GM23338 (cell line): ENCODE measurements at regions not wholly inside any gene's neighbourhood (a gene's known extent, or its start where the extent isn't known, plus 50 kb on each side); places are given as distances from the start of the nearest gene placed in this dataset.

Experiments
- ATAC-seq: fragments of 200-7000 bp; cut with Tn5 transposase; 3 replicates; pipeline ENCODE4 v1.9.1; 2020
- DNase-seq: peaks from one replicate; pipeline ENCODE4 v3.0.0-alpha.2; 2015; ENCODE audit warnings: low spot score
- H2AFZ ChIP-seq: fragments of 200-600 bp; sonication (generic); 2 replicates; pipeline ENCODE4 v1.8.0; 2016; ENCODE audit warnings: antibody characterized with exemption, mild to moderate bottlenecking, moderate library complexity
- H3F3A ChIP-seq: fragments of 200-600 bp; sonication (generic); replicated peaks from 2 replicates; pipeline ENCODE4 v1.8.0; 2017; ENCODE audit warnings: antibody characterized with exemption, mixed run types, low read depth
- H3K27ac ChIP-seq: fragments of 200-600 bp; sonication (generic); 2 replicates; pipeline ENCODE4 v1.6.1; 2016; ENCODE audit warnings: low read depth
- H3K27me3 ChIP-seq: fragments of 200-600 bp; sonication (generic); 2 replicates; pipeline ENCODE4 v1.8.0; 2016; ENCODE audit warnings: mild to moderate bottlenecking, mixed run types, moderate library complexity; ENCODE audit not compliant: insufficient read depth
- H3K36me3 ChIP-seq: fragments of 200-600 bp; sonication (generic); 2 replicates; pipeline ENCODE4 v1.8.0; 2016; ENCODE audit warnings: mild to moderate bottlenecking; ENCODE audit not compliant: insufficient read depth
- H3K4me1 ChIP-seq: fragments of 200-600 bp; sonication (generic); 2 replicates; pipeline ENCODE4 v1.8.0; 2016; ENCODE audit warnings: mild to moderate bottlenecking, moderate library complexity; ENCODE audit not compliant: insufficient read depth
- H3K4me2 ChIP-seq: fragments of 200-600 bp; sonication (generic); 2 replicates; pipeline ENCODE4 v1.7.1; 2017; ENCODE audit warnings: mixed run types
- H3K4me3 ChIP-seq: fragments of 200-600 bp; sonication (generic); 2 replicates; pipeline ENCODE4 v1.6.1; 2016; ENCODE audit warnings: mixed run types
- H3K79me2 ChIP-seq: fragments of 200-600 bp; sonication (generic); replicated peaks from 2 replicates; pipeline ENCODE4 v1.8.0; 2017; ENCODE audit warnings: mild to moderate bottlenecking; ENCODE audit not compliant: insufficient read depth
- H3K9me2 ChIP-seq: fragments of 200-600 bp; sonication (generic); 2 replicates; pipeline ENCODE4 v1.8.0; 2017; ENCODE audit not compliant: insufficient read depth
- H4K20me1 ChIP-seq: fragments of 200-600 bp; sonication (generic); replicated peaks from 2 replicates; pipeline ENCODE4 v1.8.0; 2017; ENCODE audit warnings: mild to moderate bottlenecking; ENCODE audit not compliant: insufficient read depth
- H3K27ac Mint-ChIP-seq: 2 replicates; pipeline ENCODE4 v1.8.0; 2020; ENCODE audit warnings: inconsistent platforms, mild to moderate bottlenecking, moderate library complexity, mixed read lengths
- H3K27me3 Mint-ChIP-seq: 3 replicates; pipeline ENCODE4 v1.8.0; 2022; ENCODE audit warnings: low read depth, mild to moderate bottlenecking, moderate library complexity, mixed read lengths, inconsistent platforms; ENCODE audit not compliant: insufficient read depth, poor library complexity
- H3K36me3 Mint-ChIP-seq: 3 replicates; pipeline ENCODE4 v1.8.0; 2021; ENCODE audit warnings: low read depth, mild to moderate bottlenecking, inconsistent platforms, moderate library complexity, mixed read lengths
- H3K4me1 Mint-ChIP-seq: 3 replicates; pipeline ENCODE4 v1.8.0; 2020; ENCODE audit warnings: mild to moderate bottlenecking, inconsistent platforms, mixed read lengths
- H3K4me3 Mint-ChIP-seq: 3 replicates; pipeline ENCODE4 v1.8.0; 2021; ENCODE audit warnings: moderate library complexity, mild to moderate bottlenecking, inconsistent platforms, mixed read lengths
- H3K9me3 Mint-ChIP-seq: 3 replicates; pipeline ENCODE4 v1.8.0; 2020; ENCODE audit warnings: moderate library complexity, mild to moderate bottlenecking, inconsistent platforms, mixed read lengths
- ETS1 ChIP-seq: IDR thresholded peaks from 2 replicates; pipeline ENCODE4 v1.6.1; 2016; ENCODE audit warnings: antibody characterized with exemption
- EZH2 ChIP-seq: fragments of 200-600 bp; sonication (generic); IDR thresholded peaks from one replicate; pipeline ENCODE4 v1.8.0; 2017; ENCODE audit warnings: antibody characterized with exemption, mild to moderate bottlenecking, low read depth; ENCODE audit not compliant: unreplicated experiment
- STAT1 ChIP-seq: IDR thresholded peaks from one replicate; pipeline ENCODE4 v1.6.1; 2016; ENCODE audit warnings: antibody characterized with exemption; ENCODE audit not compliant: unreplicated experiment
- ZNF331 ChIP-seq: fragments of 250-450 bp; sonication (Bioruptor Pico); IDR thresholded peaks from 2 replicates; pipeline ENCODE4 v1.5.0; 2020; ENCODE audit warnings: low read depth, mild to moderate bottlenecking, moderate library complexity
- ZNF462 ChIP-seq: fragments of 250-450 bp; sonication (Bioruptor Pico); IDR thresholded peaks from 2 replicates; pipeline ENCODE4 v1.5.0; 2020; ENCODE audit warnings: mild to moderate bottlenecking, moderate library complexity

DNA sequence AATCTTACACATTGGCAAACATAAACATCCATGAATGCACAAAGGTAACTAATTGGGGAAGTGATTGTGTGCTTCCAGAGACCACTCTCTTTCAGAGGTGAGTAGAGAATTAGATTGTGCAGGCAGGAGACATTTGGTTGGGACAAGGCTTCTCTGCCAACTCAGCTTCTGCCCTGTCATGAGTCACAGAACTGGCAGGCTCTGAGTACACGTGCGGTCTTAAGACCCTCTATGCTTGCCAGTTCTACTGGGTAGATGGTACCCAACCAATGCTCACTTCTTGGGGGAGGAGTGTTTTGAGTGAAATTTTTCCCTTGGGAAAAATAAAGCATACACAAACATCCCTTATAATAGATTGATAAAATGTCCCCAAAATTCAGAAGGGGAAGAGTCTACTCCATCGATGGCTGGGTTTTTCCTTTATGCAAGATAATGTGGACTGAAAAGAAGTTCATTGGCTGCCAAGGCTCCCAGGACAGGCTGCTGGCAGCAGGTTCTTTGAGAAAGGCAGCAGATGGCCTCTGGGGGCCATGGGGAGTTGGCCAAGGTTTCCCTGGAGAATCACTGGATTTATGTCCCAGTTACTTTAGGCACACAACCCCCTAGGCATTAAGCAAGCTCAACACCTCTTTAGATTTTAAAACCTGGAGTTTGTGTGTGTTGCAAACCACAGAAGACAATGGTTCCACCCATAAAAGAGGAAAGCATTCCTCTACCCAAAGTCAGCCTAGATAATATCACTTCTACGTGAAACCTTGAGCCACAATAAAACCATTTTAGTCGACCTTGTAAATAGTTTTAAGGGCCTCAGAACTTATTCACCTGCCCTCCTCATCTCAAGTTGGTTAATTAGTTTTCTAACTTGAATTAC is 417.0 kb downstream of the TXNL1 start (continued):
- TF ChIP-seq ETS1 (no peak), ZNF462 (CRISPR knock-in tag) (no peak), STAT1 (no peak)

DNA sequence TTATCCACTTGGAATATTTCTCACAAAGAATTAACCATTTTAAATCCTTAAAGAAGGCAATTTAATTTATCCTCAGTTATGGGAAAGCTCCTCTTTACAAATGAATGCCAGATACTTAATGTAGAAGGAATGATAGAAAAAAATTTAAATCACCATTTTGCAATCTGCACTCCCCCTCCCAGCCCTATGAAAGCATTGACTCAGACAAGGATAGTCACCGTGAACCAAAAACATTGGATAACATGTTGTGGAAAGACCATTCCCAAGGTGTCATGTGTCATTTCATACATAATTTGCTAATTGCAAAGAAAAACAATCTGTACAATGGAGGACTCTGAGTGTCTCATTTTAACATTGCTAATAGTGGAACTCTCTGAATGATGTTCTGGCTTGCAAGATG is 421.0 kb downstream of the TXNL1 start:
- Histone ChIP-seq H3K27ac (no peak overlapping the region), H3K9me2 (peaks cover 11% of the 10 kb centered on the region), H3K4me2 (no peak overlapping the region), H3K4me3 (no peak overlapping the region), H3K27me3 (no peaks in the 10 kb centered on the region), H3F3A (no peaks in the 10 kb centered on the region), H3K4me1 (no peaks in the 10 kb centered on the region), H3K36me3 (no peaks in the 10 kb centered on the region), H3K79me2 (no peaks in the 10 kb centered on the region), H2AFZ (no peak overlapping the region), H4K20me1 (no peaks in the 10 kb centered on the region)
- no peaks in the 10 kb centered on the region for H3K36me3 Mint-ChIP-seq
- DNase-seq = no peak
- no peaks in the 10 kb centered on the region for H3K4me1 Mint-ChIP-seq
- H3K27me3 Mint-ChIP-seq = no peaks in the 10 kb centered on the region
- H3K27ac Mint-ChIP-seq = no peak overlapping the region
- no peak overlapping the region for H3K4me3 Mint-ChIP-seq
- no peak for ATAC-seq
- peaks cover 3% of the 10 kb centered on the region; the same call in 1 of the 3 replicates for H3K9me3 Mint-ChIP-seq
- no peak for TF ChIP-seq EZH2
- TF ChIP-seq ETS1 = no peak
- no peak for TF ChIP-seq STAT1
- TF ChIP-seq ZNF462 (CRISPR knock-in tag) = no peak
- no peak for TF ChIP-seq ZNF331
